ENCODE measurements at regions not wholly inside any gene's neighbourhood (a gene's known extent, or its start where the extent isn't known, plus 50 kb on each side); places are given as distances from the start of the nearest gene placed in this dataset.

- no peak for TF ChIP-seq CTCF (conservative IDR thresholded peaks at IDR 0.05; ENCODE audit: low read length)
- no peak for TF ChIP-seq EZH2phosphoT487 (IDR thresholded peaks at IDR 0.05; ENCODE audit: borderline replicate concordance)
Measured at GRCh38 chr5:101455851-101456250, 552.8 kb upstream of the ST8SIA4 start.
